ENCODE measurements at regions not wholly inside any gene's neighbourhood (a gene's known extent, or its start where the extent isn't known, plus 50 kb on each side); places are given as distances from the start of the nearest gene placed in this dataset.

DNA sequence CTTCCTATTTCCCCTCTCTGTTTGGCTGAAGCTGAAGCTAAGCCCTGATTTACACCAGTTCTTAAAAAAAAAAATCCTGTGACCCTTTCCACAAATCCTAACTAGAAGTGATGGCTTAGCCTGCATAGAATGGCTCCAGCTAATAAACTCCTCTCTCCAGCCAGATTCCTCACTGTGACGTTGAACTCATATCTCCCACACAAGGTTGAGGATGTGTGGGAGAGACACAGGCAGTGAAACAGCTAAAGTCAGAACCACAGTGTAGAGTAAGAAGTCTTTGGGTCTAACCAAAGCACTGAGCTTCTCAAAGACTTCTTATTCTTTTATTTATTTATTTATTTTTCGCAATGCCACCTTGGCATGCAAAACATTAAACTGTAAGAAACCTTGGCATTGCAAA is 268.3 kb downstream of the SNX13 start:
- Mint-ChIP-seq H3K36me3 (ENCODE audit: low read depth) (no peaks in the 10 kb centered on the region), H3K27ac (no peak overlapping the region), H3K9me3 (no peaks in the 10 kb centered on the region), H3K27me3 (peaks cover 2% of the 10 kb centered on the region), H3K4me1 (ENCODE audit: low read depth) (peaks cover 12% of the 10 kb centered on the region), H3K4me3 (no peak overlapping the region)
- intact Hi-C loops (cut with micrococcal nuclease) = no loop called here

- Mint-ChIP-seq H3K27ac (no peak overlapping the region), H3K4me1 (ENCODE audit: low read depth) (peaks cover 17% of the 10 kb centered on the region)
These were observed 267.5 kb downstream of the SNX13 start for GRCh38 chr7:17672783-17673182.

GRCh38 chr7:17674166-17674942 is 265.9 kb downstream of the SNX13 start:
- H3K27me3 Mint-ChIP-seq = peaks cover 2% of the 10 kb centered on the region
- H3K4me3 Mint-ChIP-seq = no peak overlapping the region
- intact Hi-C loops (cut with micrococcal nuclease) = no loop called here
- peaks cover 16% of the 10 kb centered on the region for H3K4me1 Mint-ChIP-seq (ENCODE audit: low read depth)
- no peaks in the 10 kb centered on the region for H3K9me3 Mint-ChIP-seq
- peak overlapping the region; percentile 63 for H3K27ac Mint-ChIP-seq
- H3K36me3 Mint-ChIP-seq (ENCODE audit: low read depth) = no peaks in the 10 kb centered on the region

More at GRCh38 chr7:17672783-17673182, 267.5 kb downstream of the SNX13 start:
- Mint-ChIP-seq H3K36me3 (ENCODE audit: low read depth) (no peaks in the 10 kb centered on the region), H3K9me3 (no peaks in the 10 kb centered on the region), H3K4me3 (no peak overlapping the region), H3K27me3 (peaks cover 2% of the 10 kb centered on the region)
- intact Hi-C loops (cut with micrococcal nuclease) = no loop called here

DNA sequence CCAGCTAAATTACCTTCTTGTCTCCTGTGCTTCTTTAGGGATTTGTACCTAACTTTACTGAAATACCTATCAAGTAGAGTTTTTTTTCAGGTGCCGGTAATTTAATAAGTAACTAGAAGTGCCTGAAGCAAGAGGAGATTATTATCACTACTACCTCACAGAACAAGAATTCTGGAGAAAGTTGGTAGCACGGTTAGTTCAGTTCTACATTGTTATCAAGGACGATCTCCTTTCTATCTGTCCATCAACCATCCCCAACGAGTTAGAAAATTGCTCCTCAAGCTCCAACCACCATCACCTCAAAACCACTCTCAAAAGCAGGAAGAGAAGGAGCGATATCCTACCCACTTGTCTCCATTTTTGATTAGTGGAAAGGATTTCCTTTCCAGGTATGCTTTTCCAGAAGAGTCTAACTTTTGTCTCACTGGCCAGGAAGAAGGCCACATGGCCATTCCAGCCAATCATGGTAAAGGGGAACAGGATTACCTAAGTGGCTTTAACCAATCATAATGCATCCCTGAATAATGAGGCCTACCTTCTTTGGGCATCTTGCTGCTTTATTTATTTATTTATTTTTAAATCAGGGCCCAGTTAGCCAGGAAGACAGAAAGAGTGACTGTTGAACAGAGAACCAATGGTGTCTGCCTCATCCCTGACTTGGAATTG is 265.2 kb downstream of the SNX13 start:
- peaks cover 23% of the 10 kb centered on the region for H3K4me1 Mint-ChIP-seq (ENCODE audit: low read depth)
- intact Hi-C loops (cut with micrococcal nuclease) = no loop called here
- H3K4me3 Mint-ChIP-seq = no peak overlapping the region
- no peaks in the 10 kb centered on the region for H3K36me3 Mint-ChIP-seq (ENCODE audit: low read depth)
- peak overlapping the region; percentile 63 for H3K27ac Mint-ChIP-seq
- peaks cover 2% of the 10 kb centered on the region for H3K27me3 Mint-ChIP-seq
- H3K9me3 Mint-ChIP-seq = no peaks in the 10 kb centered on the region

DNA sequence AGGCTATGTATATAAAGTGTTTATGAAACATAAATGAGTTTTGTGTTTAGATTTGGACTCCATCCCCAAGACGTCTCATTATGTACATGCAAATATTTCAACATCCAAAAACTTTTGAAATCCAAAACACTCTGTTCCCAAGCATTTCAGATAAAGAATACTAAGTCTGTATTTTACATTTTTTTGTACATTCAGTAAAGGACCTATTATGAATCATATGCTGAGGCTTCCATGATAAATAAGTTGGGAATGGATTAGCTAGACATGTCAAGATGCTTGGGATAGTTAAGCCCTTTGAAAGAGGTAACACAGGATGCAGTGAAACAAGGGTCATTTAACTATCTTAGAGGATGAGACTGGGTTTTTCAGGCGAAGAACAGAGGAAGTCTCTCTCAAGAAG is 262.9 kb downstream of the SNX13 start:
- no peaks in the 10 kb centered on the region for H3K36me3 Mint-ChIP-seq (ENCODE audit: low read depth)
- intact Hi-C loops (cut with micrococcal nuclease) = no loop called here
- peaks cover 33% of the 10 kb centered on the region for H3K4me1 Mint-ChIP-seq (ENCODE audit: low read depth)
- no peak overlapping the region for H3K27ac Mint-ChIP-seq
- H3K9me3 Mint-ChIP-seq = no peaks in the 10 kb centered on the region
- no peak overlapping the region for H3K4me3 Mint-ChIP-seq
- H3K27me3 Mint-ChIP-seq = peaks cover 2% of the 10 kb centered on the region

DNA sequence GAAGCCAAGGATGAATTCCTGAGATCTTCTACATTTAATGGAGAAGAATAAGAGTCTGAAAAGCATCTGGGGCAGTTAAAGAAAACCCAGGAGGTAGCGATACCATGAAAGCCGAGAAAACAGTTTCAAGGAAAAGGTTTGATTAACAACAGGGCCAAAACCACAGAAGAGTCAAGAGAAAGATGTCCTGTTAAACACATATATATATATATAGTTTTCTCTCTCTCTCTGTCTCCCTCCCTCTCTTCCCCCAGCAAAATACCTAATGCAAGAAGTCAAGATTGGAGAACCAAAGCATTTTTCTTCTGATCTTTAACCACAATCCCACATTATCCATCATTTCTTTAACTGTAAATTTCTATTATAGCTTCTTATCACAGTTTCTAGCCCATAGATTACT is 261.4 kb downstream of the SNX13 start:
- Mint-ChIP-seq H3K27ac (peak overlapping the region; percentile 82), H3K4me1 (ENCODE audit: low read depth) (peaks cover 33% of the 10 kb centered on the region), H3K27me3 (peaks cover 2% of the 10 kb centered on the region), H3K36me3 (ENCODE audit: low read depth) (no peaks in the 10 kb centered on the region), H3K9me3 (no peaks in the 10 kb centered on the region), H3K4me3 (no peak overlapping the region)
- intact Hi-C loops (cut with micrococcal nuclease) = no loop called here

- intact Hi-C loops (cut with micrococcal nuclease) = no loop called here
These were observed 260.8 kb downstream of the SNX13 start for GRCh38 chr7:17679458-17679857.

GRCh38 chr7:17680026-17680425 is 260.3 kb downstream of the SNX13 start:
- Mint-ChIP-seq H3K27ac (peak overlapping the region; percentile 82), H3K27me3 (no peaks in the 10 kb centered on the region), H3K4me3 (peak overlapping the region; percentile 54), H3K9me3 (peaks cover 2% of the 10 kb centered on the region), H3K4me1 (ENCODE audit: low read depth) (peaks cover 26% of the 10 kb centered on the region), H3K36me3 (ENCODE audit: low read depth) (no peaks in the 10 kb centered on the region)
- intact Hi-C loops (cut with micrococcal nuclease) = loop anchor here (2.0 to 10.0 kb wide), 3 partner anchors 312 to 667 kb away; no protein-coding TSS in a partner anchor

More at GRCh38 chr7:17679458-17679857, 260.8 kb downstream of the SNX13 start:
- Mint-ChIP-seq H3K9me3 (no peaks in the 10 kb centered on the region), H3K27ac (peak overlapping the region; percentile 82), H3K4me3 (no peak overlapping the region), H3K27me3 (no peaks in the 10 kb centered on the region), H3K4me1 (ENCODE audit: low read depth) (peaks cover 29% of the 10 kb centered on the region), H3K36me3 (ENCODE audit: low read depth) (no peaks in the 10 kb centered on the region)

GRCh38 chr7:17680943-17681351 is 259.3 kb downstream of the SNX13 start:
- intact Hi-C loops (cut with micrococcal nuclease) = loop anchor here (2.0 to 10.0 kb wide), 3 partner anchors 311 to 666 kb away; no protein-coding TSS in a partner anchor
- Mint-ChIP-seq H3K4me1 (ENCODE audit: low read depth) (peaks cover 26% of the 10 kb centered on the region), H3K27ac (peak overlapping the region; percentile 82), H3K36me3 (ENCODE audit: low read depth) (no peaks in the 10 kb centered on the region), H3K27me3 (no peaks in the 10 kb centered on the region), H3K4me3 (no peak overlapping the region), H3K9me3 (peaks cover 7% of the 10 kb centered on the region)

DNA sequence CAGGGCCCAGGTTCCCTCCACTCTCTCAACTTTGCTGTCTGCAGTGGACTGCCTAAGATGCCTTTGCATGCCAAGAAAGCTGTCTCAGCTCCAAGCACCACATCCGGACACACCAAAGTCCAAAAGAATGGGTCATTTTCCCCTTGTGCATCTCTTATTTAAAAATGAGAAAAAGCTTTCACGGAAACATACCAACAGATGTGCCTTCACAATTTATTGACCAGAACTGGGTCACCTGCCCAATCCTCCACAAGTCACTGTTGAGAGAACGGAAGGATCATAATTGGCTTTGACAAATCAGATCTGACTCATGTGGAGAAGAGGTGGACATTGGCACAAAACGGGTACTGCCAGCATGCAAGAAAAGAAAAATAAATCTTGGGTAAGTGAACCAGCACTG is 258.3 kb downstream of the SNX13 start:
- intact Hi-C loops (cut with micrococcal nuclease) = loop anchor here (2.0 to 10.0 kb wide), 3 partner anchors 310 to 665 kb away; no protein-coding TSS in a partner anchor
- H3K36me3 Mint-ChIP-seq (ENCODE audit: low read depth) = no peaks in the 10 kb centered on the region
- H3K4me3 Mint-ChIP-seq = no peak overlapping the region
- no peaks in the 10 kb centered on the region for H3K27me3 Mint-ChIP-seq
- H3K4me1 Mint-ChIP-seq (ENCODE audit: low read depth) = peaks cover 26% of the 10 kb centered on the region
- H3K9me3 Mint-ChIP-seq = peaks cover 7% of the 10 kb centered on the region
- H3K27ac Mint-ChIP-seq = no peak overlapping the region

GRCh38 chr7:17682586-17682985 is 257.7 kb downstream of the SNX13 start:
- H3K27me3 Mint-ChIP-seq = no peaks in the 10 kb centered on the region
- no peak overlapping the region for H3K4me3 Mint-ChIP-seq
- H3K36me3 Mint-ChIP-seq (ENCODE audit: low read depth) = no peaks in the 10 kb centered on the region
- intact Hi-C loops (cut with micrococcal nuclease) = loop anchor here (5.0 to 10.0 kb wide), 2 partner anchors 310 to 532 kb away; no protein-coding TSS in a partner anchor
- peaks cover 24% of the 10 kb centered on the region for H3K4me1 Mint-ChIP-seq (ENCODE audit: low read depth)
- peaks cover 7% of the 10 kb centered on the region for H3K9me3 Mint-ChIP-seq
- no peak overlapping the region for H3K27ac Mint-ChIP-seq

DNA sequence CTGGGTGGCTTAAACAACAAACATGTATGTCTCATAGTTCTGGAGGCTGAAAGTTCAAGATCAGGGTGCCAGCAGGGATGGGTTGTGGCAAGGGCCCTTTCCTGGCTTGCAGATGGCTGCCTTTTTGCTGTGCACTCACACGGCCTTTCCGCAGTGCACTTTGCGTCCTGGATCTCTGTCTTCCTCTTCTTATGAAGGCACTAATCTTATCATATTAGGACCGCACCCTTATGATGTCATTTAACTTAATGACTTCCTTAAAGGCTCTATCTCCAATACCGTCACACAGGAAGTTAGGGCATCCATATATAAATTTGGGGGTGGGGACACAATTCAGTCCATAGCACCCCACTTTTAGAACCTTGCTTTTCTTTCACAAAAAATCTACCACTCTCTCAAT is 255.2 kb downstream of the SNX13 start:
- Mint-ChIP-seq H3K36me3 (ENCODE audit: low read depth) (no peaks in the 10 kb centered on the region), H3K4me1 (ENCODE audit: low read depth) (peaks cover 15% of the 10 kb centered on the region), H3K27ac (no peak overlapping the region), H3K9me3 (peaks cover 7% of the 10 kb centered on the region), H3K4me3 (no peak overlapping the region), H3K27me3 (no peaks in the 10 kb centered on the region)
- intact Hi-C loops (cut with micrococcal nuclease) = loop anchor here (10.0 kb wide), 1 partner anchor 530 kb away; no protein-coding TSS in a partner anchor

DNA sequence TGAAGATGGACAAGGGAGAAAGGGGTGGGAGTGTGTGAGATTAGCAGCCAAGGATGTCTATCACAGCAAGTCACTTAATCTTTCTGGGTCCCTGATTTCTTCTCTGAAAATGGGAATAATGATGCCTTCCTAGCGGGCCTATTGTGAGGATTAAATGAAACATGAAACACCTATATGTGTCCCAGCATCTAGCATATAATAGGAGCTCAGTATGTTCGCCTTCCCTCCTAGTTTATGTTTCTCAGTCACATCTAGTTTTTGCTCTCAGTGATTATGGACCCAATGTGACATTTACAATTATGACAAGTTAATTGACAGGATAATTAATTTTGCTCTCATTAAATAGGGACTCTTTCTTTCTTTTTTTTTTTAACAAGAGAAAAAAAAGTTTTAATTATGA is 252.9 kb downstream of the SNX13 start:
- H3K27me3 Mint-ChIP-seq = no peaks in the 10 kb centered on the region
- peaks cover 15% of the 10 kb centered on the region for H3K4me1 Mint-ChIP-seq (ENCODE audit: low read depth)
- intact Hi-C loops (cut with micrococcal nuclease) = loop anchor here (10.0 kb wide), 1 partner anchor 527 kb away; no protein-coding TSS in a partner anchor
- H3K27ac Mint-ChIP-seq = no peak overlapping the region
- no peak overlapping the region for H3K4me3 Mint-ChIP-seq
- H3K9me3 Mint-ChIP-seq = peaks cover 7% of the 10 kb centered on the region
- no peaks in the 10 kb centered on the region for H3K36me3 Mint-ChIP-seq (ENCODE audit: low read depth)

DNA sequence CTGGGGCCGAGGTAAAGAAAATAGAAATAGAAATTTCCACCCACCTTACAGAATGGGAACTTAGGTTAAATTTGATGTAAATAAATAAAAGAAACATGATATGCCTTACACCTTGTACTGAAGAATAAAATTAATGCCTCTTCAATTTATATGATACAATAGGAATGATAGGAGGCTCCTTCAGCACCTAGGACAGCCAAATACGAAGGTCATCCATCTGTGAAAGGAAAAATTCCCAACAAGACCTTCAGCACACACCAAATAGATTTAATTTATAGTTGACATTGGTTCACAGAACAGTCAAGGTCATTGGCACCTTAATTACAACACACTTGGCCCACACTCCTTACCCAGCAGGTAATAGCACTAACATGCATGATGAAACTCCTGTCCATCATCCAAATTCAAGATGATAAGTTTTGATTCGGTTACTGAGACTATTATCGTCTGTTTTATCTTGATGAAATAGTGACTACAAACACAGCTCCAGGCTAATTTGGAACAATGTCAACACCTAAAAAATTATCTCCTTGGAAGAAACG is 250.9 kb downstream of the SNX13 start:
- no peak overlapping the region for H3K27ac Mint-ChIP-seq
- peaks cover 15% of the 10 kb centered on the region for H3K4me1 Mint-ChIP-seq (ENCODE audit: low read depth)
- no peaks in the 10 kb centered on the region for H3K36me3 Mint-ChIP-seq (ENCODE audit: low read depth)
- H3K27me3 Mint-ChIP-seq = no peaks in the 10 kb centered on the region
- H3K4me3 Mint-ChIP-seq = no peak overlapping the region
- intact Hi-C loops (cut with micrococcal nuclease) = loop anchor here (10.0 kb wide), 1 partner anchor 525 kb away; no protein-coding TSS in a partner anchor
- H3K9me3 Mint-ChIP-seq = peaks cover 7% of the 10 kb centered on the region

All from dendritic cell treated with granulocyte-macrophage colony-stimulating factor and Interleukin-4, amounts not matched to agents 40 ng/mL and 50 ng/mL, for 4 days (primary cell).